HG02642 (cell line): ENCODE measurements at regions not wholly inside any gene's neighbourhood (a gene's known extent, or its start where the extent isn't known, plus 50 kb on each side); places are given as distances from the start of the nearest gene placed in this dataset.
"Not testable (repeated sequence)": the region's sequence is repeated elsewhere in the genome, so short reads cannot be mapped to it uniquely, and the experiment has no call there.

Experiments used
- ATAC-seq: cut with Tn5 transposase; IDR thresholded peaks from one replicate; pipeline ENCODE4 v1.9.1; 2021; ENCODE audit warnings: mild to moderate bottlenecking; ENCODE audit not compliant: unreplicated experiment, poor library complexity

- ATAC-seq = no peak
These were observed 565.1 kb upstream of the CCDC179 start for GRCh38 chr11:23425381-23425780.

GRCh38 chr11:23429569-23429968, 569.3 kb upstream of the CCDC179 start:
- ATAC-seq = no peak

- ATAC-seq = no peak
These were observed 593.2 kb upstream of the CCDC179 start for GRCh38 chr11:23453522-23453921.

GRCh38 chr11:23455321-23455891, 595.1 kb upstream of the CCDC179 start:
- ATAC-seq = no peak

GRCh38 chr11:23457641-23458040, 597.4 kb upstream of the CCDC179 start:
- no peak for ATAC-seq

GRCh38 chr11:23471878-23472277, 611.6 kb upstream of the CCDC179 start:
- ATAC-seq = no peak

- ATAC-seq = no peak
These were observed 613.5 kb upstream of the CCDC179 start for GRCh38 chr11:23473782-23474181.

GRCh38 chr11:23480736-23481135, 620.5 kb upstream of the CCDC179 start:
- ATAC-seq = no peak

GRCh38 chr11:23484146-23484545, 623.9 kb upstream of the CCDC179 start:
- not testable (repeated sequence) for ATAC-seq

GRCh38 chr11:23484618-23485017, 624.3 kb upstream of the CCDC179 start:
- ATAC-seq = not testable (repeated sequence)

GRCh38 chr11:23490557-23491235, 630.4 kb upstream of the CCDC179 start:
- no peak for ATAC-seq

GRCh38 chr11:23494981-23495380, 634.7 kb upstream of the CCDC179 start:
- ATAC-seq = no peak

GRCh38 chr11:23496340-23496739, 636.1 kb upstream of the CCDC179 start:
- no peak for ATAC-seq

- no peak for ATAC-seq
These were observed 636.8 kb upstream of the CCDC179 start for GRCh38 chr11:23497040-23497439.

GRCh38 chr11:23502389-23502788, 642.1 kb upstream of the CCDC179 start:
- no peak for ATAC-seq

GRCh38 chr11:23502826-23503225, 642.6 kb upstream of the CCDC179 start:
- no peak for ATAC-seq

GRCh38 chr11:23509023-23509422, 648.7 kb upstream of the CCDC179 start:
- ATAC-seq = no peak

- no peak for ATAC-seq
These were observed 649.5 kb upstream of the CCDC179 start for GRCh38 chr11:23509821-23510220.

- no peak for ATAC-seq
These were observed 658.9 kb upstream of the CCDC179 start for GRCh38 chr11:23519194-23519593.

- no peak for ATAC-seq
These were observed 660.1 kb upstream of the CCDC179 start for GRCh38 chr11:23520226-23520960.

GRCh38 chr11:23536907-23537306, 676.6 kb upstream of the CCDC179 start:
- ATAC-seq = no peak

GRCh38 chr11:23539556-23539955, 679.3 kb upstream of the CCDC179 start:
- peak; percentile 5 for ATAC-seq
